Pulmonary artery endothelial cell (primary cell): ENCODE measurements at regions not wholly inside any gene's neighbourhood (a gene's known extent, or its start where the extent isn't known, plus 50 kb on each side); places are given as distances from the start of the nearest gene placed in this dataset.
"Not testable (repeated sequence)": the region's sequence is repeated elsewhere in the genome, so short reads cannot be mapped to it uniquely, and the experiment has no call there.

Source experiments
- DNase-seq: peaks from one replicate; pipeline ENCODE4 v3.0.0-alpha.2; 2011; ENCODE audit warnings: low read depth, low spot score

DNA sequence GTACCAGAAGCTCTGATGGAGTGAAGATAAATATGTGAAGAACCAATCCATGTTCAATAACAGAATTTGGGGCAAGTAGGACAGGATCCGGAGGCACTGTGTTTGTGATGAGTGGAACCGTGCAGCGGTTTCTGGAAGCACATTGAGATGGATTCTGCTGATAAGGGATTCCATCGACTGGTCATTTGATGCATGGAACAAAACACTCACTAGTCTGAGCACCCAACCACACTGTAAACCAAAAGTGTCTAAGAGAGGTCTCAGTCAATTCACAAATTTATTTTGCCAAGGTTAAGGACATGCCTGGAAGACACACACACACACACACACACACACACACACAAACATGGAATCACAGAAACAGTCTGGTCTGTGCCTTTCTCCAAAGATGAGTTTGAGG lies 459.5 kb downstream of the FBXO15 start:
- DNase-seq = no peak

DNA sequence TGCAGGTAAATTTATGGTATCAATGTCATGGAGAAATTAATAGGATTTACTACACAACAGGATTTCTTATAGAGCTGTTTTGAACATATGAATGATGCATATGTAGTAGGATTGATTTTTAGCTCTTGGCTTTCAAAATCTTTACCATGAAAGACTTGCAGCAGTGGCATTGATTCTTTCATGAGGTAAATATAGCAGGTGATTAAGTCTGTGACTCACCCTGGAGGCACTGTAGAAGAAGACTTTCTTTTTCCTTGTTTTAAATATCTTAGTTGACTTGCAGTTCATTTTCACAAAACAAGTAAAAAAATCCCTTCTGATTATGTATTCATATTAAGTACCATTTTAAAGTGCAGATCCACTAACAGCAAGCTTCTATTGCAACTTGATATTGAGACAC lies 463.0 kb downstream of the FBXO15 start:
- no peak for DNase-seq

DNA sequence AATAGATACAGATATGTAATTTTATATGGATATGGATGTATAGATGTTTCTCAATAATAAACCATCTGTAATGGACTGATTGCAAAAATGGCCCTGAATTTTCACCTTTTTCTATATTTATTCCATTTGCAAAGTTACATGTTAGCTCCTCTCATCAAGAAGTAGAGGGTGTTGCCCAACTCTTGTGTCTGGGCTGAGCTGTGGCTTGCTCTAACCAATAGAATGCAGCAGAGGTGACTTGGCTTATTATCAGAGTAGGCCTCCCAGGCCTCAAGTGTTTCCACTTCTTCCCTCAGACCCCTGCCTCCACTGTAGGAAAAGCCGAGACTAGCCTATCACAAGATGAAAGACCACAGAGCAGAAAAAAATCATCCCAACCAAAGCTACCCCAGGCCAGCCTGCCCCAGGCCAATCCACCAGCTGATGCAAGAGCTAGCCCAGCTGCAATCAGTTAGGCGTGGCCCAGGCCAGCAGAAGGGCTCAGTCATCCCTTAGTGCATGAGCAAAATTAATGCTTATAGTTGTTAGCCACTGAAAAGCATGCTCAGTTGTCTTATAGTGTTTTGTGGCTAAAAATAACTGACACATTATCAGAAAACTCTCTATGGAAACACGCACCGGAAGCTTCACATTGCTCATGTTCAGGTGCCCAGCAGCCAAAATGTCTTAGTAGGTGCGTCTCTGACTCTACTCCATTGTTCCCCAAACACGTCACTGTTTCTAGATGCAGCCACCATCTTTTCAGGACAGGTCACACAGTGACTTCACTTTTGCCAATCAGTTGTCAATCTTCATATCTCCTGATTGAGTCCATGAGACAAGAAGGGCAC lies 464.0 kb downstream of the FBXO15 start:
- DNase-seq = no peak

DNA sequence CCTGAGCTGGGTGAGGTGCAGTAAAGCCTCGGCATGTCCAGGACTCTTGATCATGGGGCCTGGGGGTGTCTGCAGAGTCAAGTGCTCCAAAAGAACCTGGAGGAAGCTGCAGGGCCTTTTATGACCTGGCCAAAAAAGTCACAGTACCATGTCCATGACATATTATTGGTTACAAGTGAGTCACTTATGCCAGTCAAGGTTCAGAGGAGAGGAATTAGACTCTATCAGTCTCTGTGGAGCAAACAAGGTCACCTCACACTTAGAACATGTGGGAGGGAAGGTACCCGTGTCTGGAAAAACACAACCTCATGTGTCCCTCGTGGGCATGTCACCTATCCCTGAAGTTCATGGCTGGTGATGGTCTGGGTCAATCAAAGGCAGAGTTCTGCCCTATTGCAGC lies 465.7 kb downstream of the FBXO15 start:
- DNase-seq = no peak

DNA sequence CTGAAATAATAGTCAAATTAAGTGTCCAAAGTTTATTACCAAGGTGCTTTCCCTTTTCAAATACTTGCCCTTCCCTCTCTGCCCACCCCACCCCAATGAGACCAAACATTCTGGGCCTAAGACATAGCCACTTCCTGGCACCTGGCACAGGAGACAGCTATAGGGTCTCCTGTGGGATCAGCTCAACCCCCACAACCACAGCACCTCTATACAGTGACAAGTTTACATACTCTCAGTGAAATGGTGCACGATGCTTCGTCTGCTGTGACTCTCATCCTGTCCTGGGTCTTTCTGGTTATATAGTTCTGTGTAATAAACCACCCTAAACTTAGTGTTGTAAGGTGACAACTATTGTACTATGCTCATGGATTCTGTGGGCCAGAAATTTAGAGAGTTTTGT lies 466.2 kb downstream of the FBXO15 start:
- no peak for DNase-seq

DNA sequence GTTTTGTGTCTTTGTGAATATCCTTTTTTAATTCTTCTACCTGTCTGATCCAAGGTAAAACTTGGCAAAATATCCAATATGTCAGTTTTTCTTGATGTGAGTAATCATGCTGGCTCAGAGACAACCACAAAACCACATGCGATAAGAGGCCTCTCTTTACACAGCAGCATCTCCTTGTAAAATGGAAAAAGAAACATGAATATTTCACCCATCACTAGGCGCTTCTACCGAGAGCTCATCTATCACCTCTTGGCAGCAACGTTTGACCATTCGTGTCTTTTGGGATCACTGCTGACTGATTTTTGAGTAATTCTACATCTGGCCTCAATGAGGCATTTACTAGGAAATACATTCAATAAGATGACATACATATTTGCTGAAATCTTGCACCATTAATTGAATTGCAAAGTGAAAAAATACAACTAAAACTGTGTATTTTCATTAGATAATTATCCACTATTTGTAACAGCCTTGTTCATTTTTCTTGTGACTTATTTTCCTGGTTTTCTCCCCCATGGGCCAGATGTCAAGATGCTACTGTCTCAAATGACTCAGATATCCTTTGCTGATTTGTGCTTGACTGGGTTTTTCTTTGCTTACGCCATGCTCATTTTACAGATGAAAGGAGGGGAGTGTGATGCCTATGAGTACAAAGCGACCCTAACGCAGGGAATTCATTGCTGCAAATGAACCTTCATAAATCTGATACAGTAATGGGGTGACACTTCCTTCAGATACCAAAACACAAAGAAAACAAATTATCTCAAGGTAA lies 467.5 kb downstream of the FBXO15 start:
- DNase-seq = no peak

DNA sequence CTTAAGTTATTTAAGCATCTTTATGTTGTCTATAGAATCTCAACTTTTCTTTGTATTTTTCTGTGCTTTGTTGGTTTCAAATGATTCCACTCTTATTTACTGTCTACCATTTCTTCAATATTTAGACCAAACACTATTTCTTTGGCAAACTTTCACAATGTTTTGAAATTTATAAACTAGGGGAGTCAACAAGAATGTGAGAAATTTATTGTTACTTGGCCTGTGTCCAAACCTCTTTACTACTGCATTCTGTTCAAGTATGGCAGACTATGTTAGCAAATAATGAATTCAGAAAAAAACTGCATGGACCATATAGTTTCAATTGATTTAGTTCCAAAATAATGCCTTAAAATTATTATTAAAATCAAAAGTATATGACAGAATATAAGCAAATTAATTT lies 470.2 kb downstream of the FBXO15 start:
- DNase-seq = no peak

DNA sequence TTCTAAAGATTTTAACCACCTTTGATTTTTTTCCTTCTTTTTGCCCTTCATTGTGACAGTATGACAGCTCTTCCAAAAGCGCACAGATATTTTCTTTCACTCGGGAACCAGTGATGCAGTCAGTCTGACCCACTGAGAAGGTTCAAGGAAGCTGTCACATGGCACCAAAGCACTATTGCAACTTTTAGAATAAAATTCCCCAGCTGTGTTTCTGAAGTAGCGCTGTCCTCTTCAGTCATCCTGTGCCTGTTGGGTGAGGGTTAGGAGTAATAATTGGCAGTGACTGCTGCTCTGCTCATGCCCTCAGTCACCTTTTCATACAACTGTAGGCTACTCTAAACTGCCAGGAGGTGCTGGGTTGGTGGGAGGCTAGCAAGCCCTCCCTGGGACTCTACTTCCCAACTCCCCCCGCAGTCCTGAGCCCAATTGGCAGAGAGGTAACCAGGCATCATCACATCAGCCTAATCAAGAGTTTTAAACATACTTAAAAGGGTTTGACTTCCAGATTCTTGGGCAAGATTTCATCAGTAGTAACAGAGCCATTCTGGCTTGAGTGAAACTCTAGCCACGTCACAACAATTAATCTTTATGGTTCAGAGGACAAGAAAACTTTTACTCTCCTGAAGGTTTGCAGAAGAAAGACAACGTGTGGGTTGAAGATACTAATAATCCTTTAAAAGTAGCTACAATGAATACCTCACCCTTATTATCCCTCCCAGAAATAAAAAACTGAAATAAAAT lies 473.3 kb downstream of the FBXO15 start:
- no peak for DNase-seq

DNA sequence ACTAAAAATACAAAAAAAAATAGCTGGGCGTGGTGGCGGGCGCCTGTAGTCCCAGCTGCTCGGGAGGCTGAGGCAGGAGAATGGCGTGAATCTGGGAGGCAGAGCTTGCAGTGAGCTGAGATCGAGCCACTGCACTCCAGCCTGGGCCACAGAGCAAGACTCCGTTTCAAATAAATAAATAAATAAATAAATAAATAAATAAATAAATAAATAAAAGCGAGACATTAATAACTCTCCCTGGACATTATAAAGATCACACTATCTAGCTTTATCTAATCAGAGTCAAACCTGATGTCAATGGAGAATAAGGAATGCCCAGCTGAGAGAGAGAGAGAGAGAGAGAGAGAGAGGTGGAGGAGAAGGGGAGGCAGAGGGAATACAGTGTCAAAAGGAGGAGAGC lies 476.2 kb downstream of the FBXO15 start:
- DNase-seq = not testable (repeated sequence)

DNA sequence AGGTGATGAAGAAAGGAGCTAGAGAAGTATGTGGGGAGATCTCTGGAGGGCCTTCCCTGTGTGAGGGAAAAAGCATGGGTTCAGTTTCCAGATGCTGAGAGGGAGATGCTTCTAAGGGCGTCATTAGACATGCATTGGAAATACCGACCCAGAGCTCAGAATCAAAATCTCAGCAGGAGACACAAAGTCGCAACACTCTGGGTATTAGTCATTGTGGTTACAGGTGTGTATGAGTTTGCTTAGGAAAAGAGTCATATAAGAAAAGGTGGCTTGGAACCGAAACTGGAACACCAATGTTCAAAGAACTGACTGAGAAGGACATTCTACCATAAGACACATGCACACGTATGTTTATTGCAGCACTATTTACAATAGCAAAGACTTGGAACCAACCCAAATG lies 477.1 kb downstream of the FBXO15 start:
- no peak for DNase-seq

DNA sequence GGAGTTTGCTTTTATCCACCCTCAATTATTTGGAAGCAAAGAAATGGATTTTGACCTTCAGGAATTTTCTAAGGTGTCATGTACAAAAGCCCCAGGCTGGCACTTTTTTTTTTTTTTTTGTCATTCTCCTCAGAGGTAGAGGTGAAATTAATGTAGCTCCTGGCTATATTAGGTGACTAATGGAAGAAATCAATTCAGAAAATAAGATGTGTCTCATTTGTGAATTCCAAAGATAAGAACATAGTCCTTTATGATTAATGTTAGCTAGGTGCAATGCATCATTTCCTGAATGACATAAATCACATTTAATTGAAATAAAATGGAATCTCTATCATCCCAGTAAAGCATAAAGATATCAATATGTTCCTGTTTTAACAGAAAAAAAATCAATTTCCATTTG lies 477.6 kb downstream of the FBXO15 start:
- DNase-seq = no peak

DNA sequence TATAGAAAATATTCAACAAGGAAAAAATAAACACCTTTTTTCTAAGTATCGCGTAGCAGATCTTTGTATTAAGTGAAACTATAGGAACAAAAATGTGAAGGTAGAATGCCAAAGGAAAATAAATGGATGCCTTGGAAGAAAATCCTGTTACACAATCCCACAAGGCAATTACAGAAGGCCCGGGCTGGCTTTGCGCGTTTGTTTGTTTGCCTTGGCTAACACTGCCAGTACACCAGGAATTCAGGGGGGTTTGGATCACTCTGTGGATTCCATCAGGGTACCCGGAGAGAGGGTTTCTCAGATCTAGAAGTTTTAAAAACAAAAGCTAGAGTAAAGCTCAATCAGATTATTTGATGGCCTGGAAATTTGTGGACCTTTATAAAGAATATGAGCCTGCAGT lies 478.3 kb downstream of the FBXO15 start:
- DNase-seq = no peak

DNA sequence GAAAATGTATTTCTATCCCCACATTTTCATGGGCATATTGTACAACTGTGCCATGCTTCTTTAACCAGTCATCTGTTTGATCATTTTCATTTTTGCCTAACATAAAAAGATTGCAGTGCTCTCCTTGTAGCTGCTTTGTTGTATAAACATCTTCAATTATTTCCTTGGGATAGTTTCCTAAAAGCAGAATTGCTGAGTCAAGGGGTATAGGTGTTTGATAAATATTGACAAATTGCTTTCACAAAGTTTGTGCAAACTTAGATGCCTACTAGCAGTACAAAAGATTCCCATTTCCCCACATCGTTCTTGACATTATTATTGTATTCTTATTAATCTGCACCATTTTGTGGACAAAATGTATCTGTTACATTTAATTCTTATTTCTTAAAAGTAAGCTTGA lies 479.6 kb downstream of the FBXO15 start:
- DNase-seq = no peak

DNA sequence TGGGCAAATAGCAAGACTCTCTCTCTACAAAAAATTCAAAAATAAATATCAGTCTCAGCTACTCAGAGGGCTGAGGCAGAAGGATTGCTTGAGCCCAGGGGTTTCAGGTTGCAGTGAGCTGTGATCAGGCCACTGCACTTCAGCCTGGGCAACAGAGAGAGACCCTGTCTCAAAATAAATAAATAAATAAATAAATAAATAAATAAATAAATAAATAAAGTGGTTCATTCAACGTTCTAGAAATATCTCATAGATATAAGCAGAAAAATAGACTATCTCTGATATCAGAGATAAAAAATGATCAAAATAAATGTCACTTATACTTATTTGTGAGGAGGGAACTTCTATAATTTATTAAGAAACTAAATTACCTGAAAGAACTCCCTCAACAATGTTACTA lies 480.9 kb downstream of the FBXO15 start:
- no peak for DNase-seq

DNA sequence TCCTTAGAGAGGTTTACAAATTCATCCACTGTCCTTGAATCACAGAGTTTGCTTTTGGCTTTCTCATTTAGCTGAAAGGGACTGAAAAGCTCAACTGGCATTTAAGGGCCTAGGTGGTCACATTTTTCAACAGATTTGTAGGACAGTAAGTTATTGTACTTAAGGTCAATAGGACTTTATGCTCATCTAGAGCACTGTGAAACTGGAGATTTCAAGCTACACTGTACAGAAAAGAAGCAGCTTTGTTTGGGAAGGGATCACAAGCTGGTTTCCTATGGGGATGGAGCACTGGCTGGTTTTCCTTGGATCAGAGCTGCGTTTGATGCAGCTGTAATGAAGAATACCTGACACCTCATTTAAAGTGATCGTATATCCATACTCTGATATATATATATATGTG lies 482.7 kb downstream of the FBXO15 start:
- no peak for DNase-seq

DNA sequence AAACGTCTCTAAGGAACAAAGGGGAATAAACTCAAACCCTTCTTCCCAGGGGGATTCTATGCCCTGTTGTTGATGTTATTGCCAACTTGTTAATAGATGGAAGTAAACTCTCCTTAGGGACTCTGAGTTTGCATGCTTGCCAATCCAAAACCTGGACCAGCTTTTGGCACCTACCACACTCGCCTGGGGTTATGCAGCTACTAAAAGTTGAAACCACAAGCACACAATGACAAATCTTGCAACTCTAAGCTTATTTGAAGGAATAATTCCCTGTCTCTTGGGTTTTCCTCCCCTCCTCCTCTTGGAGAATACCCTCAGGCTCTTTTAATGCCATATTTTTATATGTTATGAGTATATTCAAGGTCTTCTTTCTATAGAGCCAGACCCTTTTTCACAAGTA lies 484.1 kb downstream of the FBXO15 start:
- no peak for DNase-seq

DNA sequence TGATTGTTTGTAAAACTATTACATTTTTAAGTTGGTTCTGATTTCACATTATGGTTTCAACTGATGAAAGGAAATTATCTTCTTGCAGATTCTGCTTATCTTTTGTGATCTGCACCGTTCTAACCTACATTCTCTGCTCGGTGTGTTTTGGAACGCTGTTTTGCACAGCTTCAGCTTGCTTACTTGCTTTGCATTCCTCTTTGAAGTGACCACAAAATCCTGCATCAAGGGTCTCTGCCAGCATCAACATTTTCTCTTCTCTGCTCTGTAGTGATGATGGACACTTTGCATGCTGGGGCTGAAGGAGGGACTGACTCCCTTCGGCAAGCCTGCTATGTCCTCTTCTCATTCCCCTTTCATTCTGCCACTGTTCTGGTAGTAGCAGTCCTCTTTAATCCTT lies 485.2 kb downstream of the FBXO15 start:
- DNase-seq = no peak

DNA sequence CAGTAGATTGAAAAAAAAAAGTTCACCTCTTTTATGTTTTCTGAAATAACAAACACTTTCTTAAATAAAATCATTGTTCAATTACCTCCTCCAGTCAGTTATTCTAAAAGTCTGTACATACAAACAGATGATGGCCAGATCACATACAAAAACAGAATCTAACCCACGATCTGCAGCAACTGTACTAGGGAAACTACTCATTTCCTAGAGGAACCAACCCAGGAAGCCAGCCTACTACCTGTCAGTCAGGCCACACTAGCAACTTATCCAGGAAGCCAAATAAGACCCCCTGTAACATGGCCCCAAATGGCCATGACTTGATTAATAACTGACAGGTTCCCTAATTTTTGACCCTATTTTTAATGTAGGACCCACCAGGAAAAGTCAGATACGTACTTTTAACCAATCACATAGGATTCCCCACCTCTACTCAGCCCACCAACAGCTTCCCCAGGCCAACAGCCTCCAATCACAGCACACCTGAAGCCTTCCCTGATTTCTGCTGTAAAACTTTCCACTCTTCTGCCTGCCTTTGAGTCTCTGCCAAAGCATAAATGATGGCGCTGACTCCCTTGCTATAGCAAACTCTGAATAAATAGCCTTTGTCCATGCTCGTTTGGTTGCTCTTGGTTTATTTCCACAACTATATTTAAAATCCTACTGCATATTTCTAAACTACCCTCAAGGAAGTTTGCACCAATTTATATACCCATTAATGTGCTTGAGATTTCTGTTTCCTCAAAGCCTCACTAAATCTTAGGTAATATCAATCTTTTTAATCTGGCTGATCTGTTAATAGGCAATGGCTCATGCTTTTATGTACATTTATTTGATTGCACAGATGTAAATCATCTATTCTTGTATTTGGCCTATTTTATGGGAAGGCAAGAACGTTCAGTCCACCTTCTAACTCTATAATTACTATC lies 486.4 kb downstream of the FBXO15 start:
- DNase-seq = no peak

DNA sequence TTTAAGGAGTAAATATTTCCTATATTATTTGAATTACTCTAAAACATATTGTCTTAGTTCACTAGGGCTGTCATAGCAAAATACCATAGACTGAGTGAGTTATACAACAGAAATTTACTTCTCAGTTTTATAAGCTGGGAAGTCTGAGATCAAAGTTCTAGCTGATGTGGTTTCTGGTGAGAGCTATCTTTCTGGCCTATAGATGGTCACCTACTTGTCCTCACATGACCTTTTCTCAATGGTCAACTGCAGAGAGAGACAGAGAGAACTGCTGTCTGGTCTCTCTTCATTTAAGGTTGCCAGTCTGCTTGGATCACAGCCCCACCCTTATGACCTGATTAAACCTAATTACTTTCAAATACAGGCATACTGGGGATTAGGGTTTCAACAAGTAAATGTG lies 490.9 kb downstream of the FBXO15 start:
- no peak for DNase-seq

DNA sequence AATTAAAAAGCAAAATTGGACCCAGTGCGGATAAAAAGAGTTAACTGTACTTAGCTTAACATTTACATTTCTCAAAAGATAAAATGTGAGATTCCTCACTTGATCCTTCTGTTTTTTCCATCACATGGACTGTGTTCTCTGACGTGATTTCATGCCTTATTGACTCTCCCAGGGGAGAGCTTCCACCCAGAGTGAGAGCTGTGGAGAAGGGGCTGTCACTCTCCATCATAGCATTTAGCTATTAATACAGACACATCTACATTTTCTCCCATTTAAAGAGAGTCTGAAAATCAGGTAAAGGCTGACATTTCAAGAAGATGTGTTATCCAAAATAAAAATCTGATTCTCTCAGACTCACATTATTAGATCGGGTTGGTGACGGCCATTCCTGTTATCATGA lies 493.8 kb downstream of the FBXO15 start:
- DNase-seq = no peak

DNA sequence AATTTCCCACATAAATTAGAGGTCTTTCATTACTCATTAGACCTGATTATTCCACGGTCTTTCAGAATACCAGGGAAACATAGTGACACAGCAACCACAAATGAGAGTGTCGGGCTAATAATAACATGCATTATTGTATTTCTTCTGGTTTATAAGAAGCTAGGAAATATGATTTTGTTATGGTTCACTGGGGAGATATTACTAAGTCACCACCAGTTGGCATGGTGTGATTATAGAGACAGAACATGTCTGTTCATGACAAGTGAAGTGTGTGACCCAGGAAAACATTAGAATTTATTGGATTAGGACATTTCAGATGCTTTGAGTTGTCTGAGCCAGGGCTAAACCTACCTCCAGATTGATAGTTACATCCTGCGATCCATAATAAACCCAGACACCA lies 494.4 kb downstream of the FBXO15 start:
- no peak for DNase-seq
